Hematopoietic multipotent progenitor cell treated with erythropoietin and hydrocortisone succinate and interleukin-3 and kit ligand, for 4 days (in vitro differentiated cells): ENCODE measurements at regions not wholly inside any gene's neighbourhood (a gene's known extent, or its start where the extent isn't known, plus 50 kb on each side); places are given as distances from the start of the nearest gene placed in this dataset.

ENCODE experiments used
- DNase-seq: peaks from one replicate; pipeline ENCODE4 v3.0.0-alpha.2; 2015

DNA sequence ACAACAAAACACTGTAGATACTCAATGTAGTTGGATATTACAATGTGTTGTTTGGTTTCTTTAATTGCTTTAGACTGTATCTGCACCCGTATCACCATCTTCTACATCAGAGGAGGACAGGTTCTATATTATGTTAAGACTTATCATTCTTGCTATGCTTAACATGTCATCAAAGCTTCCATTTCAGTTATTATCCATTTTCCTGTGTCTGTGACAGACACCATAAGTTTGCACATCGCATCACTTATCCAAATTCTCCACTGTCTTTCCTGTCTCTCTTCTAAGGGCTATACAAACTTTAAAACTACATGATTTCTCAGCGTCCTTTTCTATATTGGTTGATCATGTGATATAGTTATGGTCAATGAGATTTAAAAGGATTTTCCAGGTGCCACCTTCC lies 719.0 kb downstream of the TBC1D32 start:
- no peak for DNase-seq

GRCh38 chr6:120614723-120615122 lies 719.6 kb downstream of the TBC1D32 start:
- DNase-seq = no peak

- DNase-seq = no peak
Measured at GRCh38 chr6:120608826-120609225, 725.5 kb downstream of the TBC1D32 start.

DNA sequence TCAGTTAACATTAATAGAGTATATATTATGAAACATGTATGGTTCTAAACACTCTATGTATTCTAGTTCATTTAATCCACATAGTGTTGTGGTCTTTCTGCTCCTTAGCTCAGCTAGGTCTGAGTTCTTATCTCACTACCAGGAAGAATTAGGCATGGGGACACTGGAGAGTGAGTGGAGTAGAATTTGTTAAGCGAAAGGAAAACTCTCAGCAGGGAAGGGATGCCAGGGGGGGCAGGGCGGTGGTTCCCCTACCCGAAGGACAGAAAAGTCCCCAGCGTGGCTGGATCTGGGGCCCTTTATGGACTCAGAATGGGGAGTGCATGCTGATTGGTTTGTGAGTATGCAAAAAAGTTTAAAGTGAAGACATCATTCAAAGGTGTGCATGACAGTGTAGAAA lies 727.5 kb downstream of the TBC1D32 start:
- no peak for DNase-seq

DNA sequence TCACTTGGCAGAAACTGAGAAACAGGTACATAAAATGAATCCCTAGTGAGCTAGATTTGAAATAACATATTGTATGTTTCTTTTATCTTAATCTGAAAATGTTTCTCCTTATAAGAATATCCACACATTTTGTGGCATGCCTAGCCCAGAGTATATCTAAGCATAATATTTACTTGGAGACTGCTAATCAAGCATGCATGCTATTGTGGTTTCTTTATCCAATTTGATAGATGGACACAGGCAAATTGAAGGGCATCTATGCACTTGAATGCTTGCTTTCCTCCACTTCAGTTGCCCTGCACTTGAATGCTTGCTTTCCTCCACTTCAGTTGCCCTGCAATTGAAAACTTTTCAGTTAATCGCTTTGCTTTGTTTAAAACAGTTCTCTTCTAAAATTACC lies 729.8 kb downstream of the TBC1D32 start:
- DNase-seq = no peak

DNA sequence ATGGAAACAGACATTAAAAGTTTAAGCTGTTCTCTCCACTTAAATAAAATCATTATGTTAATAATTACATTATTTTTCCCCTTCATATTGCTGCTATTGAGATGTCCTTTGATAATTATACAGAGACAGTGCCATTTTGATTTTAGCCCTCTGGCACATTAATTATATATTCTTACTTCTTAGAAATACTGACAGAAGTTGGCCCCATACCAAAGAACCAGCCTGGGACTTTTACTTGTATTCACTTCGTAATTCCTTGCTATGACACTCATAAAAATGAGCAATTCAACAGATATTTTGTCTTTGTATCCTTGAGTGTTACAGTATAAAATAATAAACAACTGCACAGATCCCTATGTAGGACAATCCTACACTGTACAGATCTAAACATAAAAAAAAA lies 743.7 kb downstream of the TBC1D32 start:
- DNase-seq = no peak

- no peak for DNase-seq
Measured at GRCh38 chr6:120588424-120588823, 745.9 kb downstream of the TBC1D32 start.

- no peak for DNase-seq
Measured at GRCh38 chr6:120587381-120587780, 746.9 kb downstream of the TBC1D32 start.

GRCh38 chr6:120584111-120584760 lies 750.0 kb downstream of the TBC1D32 start:
- DNase-seq = no peak

DNA sequence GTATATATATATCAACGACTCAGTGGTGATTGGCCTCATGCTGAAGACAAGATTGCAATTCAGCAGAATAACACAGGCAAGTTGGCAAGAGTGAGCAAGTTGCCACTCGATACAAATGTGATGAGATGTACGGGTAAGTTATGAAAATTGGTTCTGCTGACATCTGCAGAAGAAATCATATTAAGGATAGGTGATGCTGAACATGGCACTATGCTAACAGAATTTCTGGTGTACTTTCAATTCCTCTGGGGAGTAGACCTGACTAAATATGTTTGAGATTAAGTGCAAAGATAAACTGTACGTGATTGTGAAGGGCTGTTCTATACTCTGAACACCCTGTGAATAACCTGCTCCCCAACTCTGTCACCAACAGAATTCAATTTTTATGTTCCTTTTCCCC lies 758.2 kb downstream of the TBC1D32 start:
- no peak for DNase-seq

- DNase-seq = no peak
Measured at GRCh38 chr6:120569714-120570113, 764.6 kb downstream of the TBC1D32 start.

DNA sequence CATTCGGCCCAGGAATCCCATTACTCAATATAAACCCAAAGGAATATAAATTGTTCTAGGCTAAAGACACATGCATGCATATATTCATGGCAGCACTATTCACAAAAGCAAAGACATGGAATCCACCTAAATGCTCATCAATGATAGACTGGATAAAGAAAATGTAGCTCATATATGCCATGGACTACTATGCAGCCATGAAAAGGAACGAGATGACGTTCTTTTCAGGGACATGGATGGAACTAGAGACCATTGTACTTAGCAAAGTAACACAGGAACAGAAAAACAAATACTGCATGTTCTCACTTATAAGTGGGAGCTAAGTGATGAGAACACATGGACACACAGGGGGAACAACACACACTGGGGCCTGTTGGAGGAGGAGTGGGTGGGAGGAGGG lies 769.5 kb downstream of the TBC1D32 start:
- no peak for DNase-seq

GRCh38 chr6:120558294-120558693 lies 776.0 kb downstream of the TBC1D32 start:
- DNase-seq = no peak

DNA sequence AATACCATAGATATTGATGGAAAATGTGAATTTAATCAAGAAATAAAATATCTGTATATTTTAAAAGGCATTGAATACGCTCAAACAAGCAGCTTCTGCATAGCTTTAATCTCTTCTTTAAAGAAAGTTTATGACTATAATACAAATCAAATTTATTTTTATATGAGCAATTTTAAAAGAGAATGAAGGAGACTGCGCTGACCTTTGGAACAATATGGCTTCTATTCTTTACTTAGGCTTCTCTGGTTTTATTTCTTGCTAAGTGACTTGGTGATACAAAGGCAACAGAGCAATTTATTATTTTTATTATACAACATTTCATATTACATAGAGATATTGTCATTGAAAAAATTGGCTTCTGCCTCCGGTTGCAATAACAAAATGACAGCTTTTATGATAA lies 776.7 kb downstream of the TBC1D32 start:
- no peak for DNase-seq

DNA sequence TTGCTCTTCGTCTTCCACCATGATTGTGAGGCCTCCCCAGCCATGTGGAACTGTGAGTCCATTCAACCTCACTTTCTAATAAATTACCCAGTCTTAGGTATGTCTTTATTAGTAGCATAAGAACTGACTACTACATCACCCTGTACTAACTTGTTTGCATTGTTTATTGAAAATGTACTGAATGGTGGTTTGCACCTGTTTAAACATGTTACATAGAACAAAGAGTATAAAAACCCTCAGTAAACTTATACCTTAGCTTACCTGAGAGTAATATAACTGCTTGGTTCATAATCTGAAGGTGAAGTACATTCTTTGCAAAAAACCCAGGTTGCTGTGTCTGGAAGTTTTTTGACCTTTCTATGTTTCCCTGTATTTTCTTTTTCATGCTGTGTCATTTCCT lies 777.8 kb downstream of the TBC1D32 start:
- no peak for DNase-seq

GRCh38 chr6:120553353-120553752 lies 780.9 kb downstream of the TBC1D32 start:
- DNase-seq = no peak

- DNase-seq = no peak
Measured at GRCh38 chr6:120545353-120545752, 788.9 kb downstream of the TBC1D32 start.

GRCh38 chr6:120534954-120535353 lies 799.3 kb downstream of the TBC1D32 start:
- DNase-seq = no peak

DNA sequence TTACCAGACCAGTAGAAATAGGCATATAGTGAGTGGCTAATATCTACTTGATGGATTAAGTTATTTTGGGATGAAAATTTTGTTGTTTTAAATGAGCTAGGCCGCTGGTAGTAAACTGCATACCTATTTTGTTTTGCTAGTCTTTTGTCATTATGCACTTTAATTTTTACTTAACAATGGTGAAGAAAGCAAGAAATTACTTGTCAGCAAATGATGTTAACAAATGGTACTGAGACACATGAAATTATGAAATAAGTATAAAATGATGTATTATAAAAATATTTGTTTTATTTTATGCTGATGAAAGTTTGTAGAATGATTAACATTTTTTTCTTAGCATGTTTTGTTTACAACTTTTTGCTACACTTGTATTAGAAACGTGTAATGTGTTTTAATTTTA lies 807.7 kb downstream of the TBC1D32 start:
- DNase-seq = no peak

- no peak for DNase-seq
Measured at GRCh38 chr6:120514544-120514943, 819.7 kb downstream of the TBC1D32 start.

DNA sequence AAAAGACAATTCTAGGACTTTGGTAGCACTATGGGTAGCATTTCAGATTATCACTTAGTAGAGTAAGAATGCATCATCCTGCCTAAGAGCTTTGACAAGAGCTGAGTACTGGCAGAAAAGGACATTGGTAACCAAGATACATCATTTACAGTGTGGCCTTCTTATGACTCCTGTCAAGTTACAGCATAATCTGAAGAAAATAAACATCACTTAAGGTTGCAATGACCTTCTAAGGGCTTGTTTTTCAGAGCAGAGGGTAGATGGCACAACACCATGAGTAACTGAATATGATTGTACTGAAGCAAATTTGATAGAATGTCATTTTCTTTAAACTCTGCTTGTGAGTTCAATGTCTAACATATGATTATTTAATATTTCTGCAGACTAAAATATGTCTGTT lies 822.6 kb downstream of the TBC1D32 start:
- no peak for DNase-seq

GRCh38 chr6:120498711-120499110 lies 835.6 kb downstream of the TBC1D32 start:
- no peak for DNase-seq

- no peak for DNase-seq
Measured at GRCh38 chr6:120496661-120497060, 837.6 kb downstream of the TBC1D32 start.

GRCh38 chr6:120493505-120493904 lies 840.8 kb downstream of the TBC1D32 start:
- DNase-seq = no peak

DNA sequence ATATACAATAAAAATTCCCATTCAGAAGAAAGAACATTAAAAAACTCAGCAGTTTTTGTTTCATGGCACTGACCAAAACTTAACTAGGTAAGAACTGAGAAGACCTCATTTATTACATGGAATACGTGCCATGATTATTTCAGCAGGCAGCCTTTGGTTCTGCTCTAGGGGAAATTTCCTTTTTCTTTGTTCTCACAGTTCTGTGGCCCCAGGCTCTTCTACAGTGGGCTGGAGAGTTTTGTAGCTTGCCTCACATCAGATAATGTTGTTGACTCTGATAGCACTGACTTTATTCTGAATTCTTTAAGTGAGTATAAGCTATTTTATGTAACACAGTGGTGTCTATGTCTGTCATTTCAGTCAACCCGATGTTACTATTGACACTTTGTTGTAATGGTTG lies 844.3 kb downstream of the TBC1D32 start:
- no peak for DNase-seq

DNA sequence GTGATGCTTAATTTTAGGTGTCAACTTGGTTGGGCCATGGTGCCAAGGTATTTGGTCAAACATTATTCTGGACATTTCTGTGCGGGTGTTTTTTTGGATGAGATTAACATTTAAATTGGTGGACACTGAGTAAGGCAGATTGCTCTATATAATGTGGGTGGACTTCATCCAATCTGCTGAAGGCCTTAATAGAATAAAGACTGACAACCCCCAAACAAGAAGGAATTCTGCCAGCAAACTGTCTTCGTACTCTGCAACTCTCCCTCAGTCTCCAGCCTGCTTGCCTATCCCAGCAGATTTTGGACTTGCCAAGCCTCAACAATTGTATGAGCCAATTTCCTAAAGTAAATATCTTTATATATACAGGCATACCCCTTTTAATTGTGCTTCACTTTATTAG lies 850.1 kb downstream of the TBC1D32 start:
- DNase-seq = no peak
